Suppressor macrophage treated with lipopolysaccharide for 4 hours (primary cell): ENCODE measurements at regions not wholly inside any gene's neighbourhood (a gene's known extent, or its start where the extent isn't known, plus 50 kb on each side); places are given as distances from the start of the nearest gene placed in this dataset.

Experiments
- DNase-seq: peaks from one replicate; pipeline ENCODE4 v3.0.0-alpha.2; 2020

DNA sequence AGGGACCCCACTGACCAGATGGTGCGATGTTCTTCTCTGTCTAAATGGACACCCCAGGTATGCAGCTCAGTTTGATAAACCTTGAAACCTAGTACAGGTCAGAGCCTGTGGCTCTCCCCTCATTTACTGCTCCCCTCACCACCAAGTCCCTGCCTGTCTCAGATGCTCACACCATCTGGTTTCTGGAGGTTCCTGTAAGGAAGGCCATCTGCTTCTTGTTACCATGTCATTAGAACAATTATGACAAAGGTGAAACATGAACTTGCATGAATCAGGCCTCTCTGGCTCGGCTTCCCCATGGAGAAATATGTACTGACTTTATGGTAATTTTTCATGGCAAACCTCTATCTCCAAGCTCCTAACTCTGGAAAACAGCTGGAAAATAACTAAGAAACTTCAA, 965.7 kb downstream of the UQCRFS1 start:
- DNase-seq = no peak

DNA sequence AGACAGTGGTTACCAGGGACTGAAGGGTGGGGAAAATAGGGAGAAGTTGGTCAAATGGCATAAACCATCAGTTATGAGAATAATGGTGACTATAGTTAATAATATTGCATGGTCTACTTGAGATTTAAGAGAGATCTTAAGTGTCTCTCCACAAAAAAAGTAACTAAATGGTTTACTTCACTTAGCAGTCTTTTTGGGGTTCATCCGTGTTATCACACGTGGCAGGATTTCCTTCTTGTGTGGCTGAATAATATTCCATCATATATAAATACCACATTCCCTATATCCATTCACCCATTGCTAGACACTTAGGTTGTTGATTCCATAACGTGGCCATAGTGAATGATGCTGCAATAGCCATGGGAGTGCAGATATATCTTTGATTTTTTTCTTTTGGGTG, 967.0 kb downstream of the UQCRFS1 start:
- DNase-seq = no peak

DNA sequence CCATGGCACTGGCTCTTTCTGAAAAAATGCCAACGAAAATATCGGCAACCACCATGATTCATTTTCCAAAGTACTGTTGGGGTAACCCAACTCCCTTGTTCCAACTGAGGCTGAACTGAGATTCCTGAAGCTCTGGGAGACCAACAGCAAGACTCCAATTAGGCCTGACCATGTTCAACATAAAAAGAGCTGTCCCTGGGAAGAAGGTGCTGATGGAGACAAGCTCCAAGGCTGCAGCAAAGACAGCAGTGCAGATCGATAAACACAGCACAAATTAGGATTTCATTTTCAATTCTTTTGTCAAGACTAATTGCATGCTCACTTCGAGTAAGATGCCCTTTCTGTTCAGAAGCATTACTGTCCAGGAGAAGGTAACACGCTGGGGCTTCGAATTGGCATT, 968.0 kb downstream of the UQCRFS1 start:
- no peak for DNase-seq

DNA sequence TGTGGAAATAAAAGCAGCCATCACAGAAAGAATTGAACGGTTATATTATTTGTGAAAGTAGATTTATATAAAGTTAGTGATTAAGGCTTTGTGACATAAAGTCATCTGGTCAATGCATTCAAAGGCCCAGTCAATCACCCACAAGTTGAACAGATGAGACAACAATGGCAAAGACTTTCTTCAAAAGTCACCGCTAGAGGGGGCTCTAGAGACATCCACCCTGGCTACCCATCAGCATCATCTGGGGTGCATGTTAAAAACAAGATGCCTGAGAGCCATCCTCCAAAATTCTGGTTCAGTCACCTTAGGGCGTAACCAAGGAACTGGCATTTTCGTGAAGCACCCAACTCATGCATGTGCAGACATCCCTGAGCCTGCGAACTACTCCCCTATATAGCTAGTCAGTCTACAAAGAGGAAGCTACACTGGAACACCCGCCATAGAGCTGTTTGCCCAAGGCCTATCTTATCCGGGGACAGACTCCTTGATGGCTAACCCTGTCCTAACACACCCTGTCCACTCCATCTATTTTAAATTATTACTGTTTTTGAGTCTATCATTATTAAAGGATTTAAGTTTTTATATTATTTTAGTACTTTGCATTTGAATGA, 970.5 kb downstream of the UQCRFS1 start:
- peak; percentile 35 for DNase-seq

DNA sequence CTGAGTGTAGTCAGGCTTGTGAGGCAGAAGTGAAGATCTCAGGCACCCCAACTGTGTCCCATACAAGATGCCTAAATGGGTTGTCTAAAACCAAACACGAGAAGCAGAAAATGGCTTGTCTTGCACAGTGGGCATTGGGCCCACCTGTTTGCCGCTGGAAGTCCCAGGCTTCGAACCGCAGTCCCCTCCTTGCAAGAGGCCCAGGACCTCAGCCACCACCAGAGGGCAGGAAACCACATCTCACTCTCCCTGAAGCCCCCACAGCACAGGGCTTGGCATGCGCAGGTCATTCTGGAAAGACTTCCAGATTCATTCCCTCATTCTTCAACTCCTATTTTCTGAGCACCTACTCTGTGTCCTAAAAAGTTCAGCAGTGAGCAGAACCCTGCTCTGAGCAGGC, 973.7 kb downstream of the UQCRFS1 start:
- DNase-seq = no peak

DNA sequence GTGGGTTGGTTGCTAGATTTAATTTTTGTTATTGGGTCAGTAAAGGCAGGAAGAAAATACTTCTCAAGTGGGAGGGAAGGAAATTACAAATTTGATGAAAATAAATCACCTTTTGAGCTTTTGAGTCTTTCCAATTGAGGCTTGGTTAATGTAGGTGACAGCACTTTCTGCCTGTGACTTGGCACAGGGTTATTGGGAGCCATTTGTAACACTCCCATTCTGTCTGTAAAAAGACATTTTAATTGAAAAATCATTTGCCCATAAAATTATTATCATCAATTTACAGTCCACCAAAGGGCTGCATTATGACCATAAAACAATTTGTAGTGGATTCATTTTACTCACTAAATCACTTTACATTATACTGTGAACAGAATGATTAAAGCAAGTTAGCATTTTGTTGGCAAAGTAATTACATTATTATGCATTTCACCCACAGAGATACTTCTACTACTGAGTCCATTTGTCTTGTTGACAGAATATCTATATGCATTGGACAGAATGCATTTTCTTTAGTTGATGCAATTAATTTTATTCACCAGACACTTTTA, 974.6 kb downstream of the UQCRFS1 start:
- DNase-seq = no peak

DNA sequence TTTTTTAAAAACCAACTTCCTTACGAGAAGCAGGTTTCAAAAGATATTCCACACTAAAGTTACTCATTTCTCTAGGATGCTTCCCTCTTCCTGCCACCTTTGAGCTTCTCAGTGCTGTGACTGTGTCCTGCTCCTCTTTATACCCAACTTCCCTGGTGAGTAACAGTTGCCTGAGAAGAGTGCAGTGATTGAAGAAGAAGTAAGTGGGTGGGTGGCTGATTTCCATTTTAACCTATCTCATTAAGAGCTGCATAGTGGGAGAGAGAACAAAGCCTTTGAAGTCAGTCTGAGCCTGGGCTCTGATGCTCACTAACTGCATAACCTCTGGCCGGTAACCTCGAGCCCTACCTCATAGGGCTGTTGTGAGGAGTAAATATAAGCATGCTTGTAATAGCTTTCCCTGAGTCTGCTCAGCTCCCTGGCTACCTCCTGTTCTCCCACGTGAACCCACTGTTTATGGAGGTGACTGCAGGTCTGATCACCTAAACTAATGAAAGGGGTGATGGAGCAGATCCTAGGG, 977.3 kb downstream of the UQCRFS1 start:
- DNase-seq = no peak

DNA sequence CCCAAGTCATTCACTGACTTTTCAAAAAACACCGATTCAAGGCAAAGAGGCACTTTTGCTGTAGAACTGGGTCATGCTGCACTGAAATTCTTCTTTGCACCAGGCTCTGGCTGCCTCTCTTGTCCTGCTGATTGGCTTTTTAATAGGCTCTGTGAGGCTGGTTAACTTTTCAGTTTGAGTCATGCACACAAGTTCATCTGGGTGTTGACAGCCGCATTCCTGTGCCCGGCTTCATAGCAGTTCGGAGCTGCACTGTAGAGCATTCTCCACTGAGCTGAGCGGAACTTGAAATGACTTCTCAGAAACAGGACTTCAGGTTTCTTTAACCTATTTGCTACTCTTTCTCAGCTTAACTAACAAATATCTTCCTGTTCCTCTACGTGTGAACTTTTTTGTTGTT, 978.3 kb downstream of the UQCRFS1 start:
- DNase-seq = no peak

DNA sequence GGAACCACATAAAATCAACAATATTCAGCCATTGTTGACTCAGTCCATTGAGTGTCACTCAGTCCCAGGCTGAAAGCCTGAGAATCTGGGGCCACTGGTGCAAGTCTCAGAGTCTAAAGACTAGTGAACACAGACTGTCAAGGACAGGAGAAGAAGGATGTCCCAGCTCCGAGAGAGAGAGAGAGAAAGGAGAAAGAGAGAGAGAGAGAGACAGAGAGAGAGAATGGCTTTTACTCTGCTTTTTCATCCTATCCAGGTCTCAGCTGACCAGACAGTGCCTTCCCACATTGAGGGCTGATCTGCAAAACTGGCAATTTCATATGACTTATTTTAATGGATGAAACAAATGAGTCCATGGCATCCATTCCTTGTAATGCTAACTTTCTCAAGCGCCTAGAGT, 984.1 kb downstream of the UQCRFS1 start:
- DNase-seq = no peak

DNA sequence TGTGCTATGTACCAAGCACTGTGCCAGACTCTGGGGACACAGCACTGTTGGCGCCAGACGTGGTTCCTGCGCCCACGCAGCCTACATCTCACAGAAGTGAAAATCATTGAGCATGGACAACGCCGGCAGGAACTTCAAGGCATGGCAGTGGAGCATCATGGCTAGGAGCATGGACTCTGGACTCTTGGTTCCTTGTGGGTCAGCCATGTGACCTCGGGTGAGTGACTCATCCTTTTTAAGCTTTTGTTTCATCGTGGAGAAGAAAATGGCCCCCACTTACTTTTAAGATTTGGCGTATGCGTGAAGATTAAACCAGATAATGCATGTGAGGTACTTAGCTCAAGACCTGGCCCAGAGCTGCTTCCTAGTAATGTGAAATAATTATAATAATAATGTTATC, 988.5 kb downstream of the UQCRFS1 start:
- DNase-seq = no peak

DNA sequence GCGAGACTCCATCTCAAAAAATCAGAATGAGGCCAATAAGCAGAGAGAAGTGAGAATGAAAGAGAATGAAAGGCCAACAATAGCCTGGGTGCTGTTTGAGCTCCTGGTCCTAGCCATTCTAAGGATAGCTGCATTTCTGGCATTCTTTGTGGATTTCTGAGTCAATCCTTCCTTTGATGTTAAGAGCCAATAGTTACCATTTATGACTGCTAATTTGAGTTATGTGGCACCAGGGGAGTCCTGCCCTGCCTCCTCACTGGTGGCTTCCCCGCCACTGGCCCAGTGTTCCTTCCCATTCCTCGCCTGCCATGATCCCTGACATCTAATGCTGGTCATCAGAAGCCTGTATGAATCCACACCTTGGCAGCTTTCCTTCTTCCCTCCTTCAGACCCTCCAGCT, 991.2 kb downstream of the UQCRFS1 start:
- no peak for DNase-seq

DNA sequence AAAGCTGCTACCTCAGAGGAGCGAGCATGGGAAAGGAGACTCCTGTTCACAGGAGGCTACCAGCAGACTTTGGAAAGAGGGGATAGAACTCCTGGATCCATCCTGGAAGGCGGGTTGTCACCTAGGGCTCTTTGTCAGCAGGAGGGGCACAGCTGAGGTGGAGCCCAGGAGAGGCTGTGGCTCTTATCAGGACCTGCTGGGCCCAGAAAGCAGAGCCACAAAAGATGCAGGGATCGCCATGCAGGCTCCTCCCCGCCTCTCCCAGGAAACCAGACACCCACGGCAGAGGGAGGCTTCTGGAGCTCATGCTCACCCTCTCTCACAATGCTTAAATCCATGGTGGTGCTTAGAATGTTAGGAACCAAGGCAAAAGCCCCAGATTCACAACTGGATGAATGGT, 994.2 kb downstream of the UQCRFS1 start:
- no peak for DNase-seq

DNA sequence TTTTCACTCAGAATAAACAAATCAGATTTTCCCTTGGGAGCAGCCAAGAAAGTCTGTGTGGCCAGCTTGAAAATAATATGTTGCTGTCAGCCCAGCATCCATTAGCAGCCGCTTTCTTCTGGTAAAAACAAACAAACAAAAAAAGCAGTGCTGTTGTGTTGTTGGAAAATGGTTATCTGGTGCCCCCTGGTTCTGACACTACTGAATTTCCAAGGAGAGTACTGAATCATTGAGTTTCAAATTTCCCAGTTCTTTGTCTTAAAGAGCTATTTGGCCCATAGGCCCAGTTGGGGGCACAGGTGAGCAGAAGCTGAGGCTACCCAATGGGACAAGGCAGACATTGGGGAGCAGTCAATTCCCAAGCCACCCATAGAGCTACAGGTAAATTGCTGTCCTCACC, 995.9 kb downstream of the UQCRFS1 start:
- DNase-seq = no peak

DNA sequence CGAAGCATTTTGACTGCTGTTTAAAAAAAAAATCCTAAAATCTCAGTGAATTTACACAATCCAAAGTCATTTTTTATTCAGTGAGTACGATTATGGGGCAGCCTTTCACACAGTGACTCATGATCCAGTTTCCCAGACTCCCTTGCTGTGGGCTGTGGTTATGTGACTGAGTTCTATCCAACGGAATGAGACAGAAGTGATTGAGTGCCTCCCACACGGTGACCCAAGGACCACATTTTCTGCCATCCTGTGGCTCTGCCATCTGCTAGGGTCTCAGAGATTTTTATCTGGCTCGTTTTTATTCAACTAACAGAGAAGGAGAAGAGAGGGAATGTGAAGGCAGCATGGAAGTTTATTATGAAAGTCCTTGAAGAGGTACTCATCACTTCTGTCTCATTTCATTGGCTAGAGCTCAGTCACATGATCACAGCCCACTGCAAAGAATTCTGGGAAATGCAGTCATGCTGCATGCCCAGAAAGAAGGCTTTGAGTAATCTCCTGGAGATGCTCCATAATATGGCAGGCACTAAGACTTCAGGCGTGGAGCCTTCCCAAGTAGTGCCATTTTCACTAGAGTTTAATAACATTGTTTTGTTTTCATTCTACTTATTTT, 999.4 kb downstream of the UQCRFS1 start:
- no peak for DNase-seq

DNA sequence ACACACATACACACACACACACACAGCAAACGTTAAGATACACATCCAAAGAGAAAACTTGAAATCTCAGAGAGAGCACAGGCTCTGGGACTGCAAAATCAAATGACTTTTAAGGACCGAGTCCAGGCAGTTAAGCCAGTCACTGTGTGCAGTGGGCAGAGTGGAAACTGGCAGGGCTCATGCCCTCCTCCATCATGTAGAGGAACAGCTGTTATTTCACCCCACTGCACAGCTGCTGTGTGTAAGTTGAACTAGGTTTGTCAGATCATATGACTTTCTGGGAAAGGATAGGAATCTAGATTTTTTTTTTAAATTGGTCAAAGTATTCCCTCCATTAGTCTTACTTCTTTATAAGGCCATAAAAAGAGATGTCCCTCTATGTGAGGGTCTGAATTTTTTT, 1002.1 kb downstream of the UQCRFS1 start:
- DNase-seq = no peak

DNA sequence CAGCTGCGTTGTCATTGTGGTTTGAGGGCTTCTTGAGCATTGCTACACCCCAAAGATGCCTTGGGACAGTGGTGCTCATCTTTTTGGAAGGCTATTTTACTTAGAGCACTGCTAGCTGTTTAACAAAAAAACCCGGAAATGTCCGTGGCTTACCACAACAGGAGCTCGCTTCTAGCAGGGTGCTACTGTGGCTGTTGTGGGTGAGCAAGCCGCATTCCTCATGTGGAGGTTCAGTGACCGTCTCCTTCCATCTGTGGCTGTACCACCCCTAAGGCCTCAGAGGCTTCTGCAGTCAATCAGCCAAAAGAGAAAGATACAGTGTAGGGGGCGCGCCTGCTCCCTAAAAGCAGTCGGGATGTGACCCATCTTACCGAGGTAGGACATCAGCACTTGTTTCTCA, 1004.2 kb downstream of the UQCRFS1 start:
- no peak for DNase-seq

DNA sequence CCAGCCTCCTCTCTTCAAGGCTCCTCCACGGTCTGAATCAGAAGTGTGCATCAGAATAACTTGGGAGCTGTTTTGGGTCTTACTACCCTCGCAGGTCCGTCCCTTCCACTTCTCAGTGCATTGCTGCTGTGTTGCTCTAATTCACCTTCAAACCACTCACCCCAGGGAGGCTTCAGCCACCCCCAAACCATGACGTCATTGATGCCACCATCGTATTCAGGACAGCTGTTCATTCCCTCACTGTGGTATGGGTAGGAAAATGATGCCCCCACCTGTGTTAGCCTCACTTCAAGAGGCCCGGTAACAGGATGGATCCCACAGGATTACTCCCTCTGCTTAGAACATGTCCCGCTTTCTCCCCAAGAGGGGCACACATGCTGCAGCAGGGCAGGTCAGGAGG, 1005.7 kb downstream of the UQCRFS1 start:
- DNase-seq = no peak

DNA sequence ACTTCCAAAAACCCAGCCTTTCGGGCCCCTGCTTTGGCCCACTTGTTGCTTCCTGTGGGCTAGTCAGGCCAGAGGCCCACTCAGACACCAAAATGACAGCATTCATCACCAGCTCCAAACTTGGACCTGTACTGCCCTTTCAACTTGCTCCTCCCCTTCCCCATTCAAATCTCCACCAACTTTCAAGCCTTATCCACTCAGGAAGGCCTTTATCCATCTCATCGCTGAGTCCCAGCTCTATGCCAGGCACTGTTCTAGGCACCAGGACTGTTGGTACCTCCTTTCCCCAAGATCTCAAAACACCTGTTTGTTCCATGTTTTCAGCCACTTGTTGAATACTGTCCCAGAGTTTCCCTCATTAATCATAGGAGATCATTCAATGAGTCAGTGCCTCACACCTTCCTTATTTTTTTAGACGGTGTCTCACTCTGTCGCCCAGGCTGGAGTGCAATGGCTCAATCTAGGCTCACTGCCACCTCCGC, 1011.4 kb downstream of the UQCRFS1 start:
- DNase-seq = no peak

DNA sequence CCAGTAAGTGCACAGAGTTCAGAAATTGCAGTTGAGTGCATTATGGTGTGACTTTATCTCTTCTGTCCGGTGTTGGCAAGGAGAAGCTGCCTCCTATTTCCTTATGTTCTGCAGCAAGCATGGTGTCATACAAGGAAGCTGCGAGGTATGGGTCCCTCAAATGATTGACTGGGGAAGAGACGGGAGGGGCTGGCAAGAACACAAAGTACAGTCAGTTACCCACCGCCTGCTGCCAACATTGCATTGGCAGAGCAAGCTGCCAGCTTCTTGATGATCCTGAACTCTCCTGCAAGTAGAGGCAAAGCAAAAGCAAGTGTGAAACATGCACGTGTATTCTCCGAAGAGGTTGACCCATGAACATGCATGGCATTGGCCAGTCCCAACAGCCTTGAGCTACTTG, 1013.6 kb downstream of the UQCRFS1 start:
- DNase-seq = no peak

DNA sequence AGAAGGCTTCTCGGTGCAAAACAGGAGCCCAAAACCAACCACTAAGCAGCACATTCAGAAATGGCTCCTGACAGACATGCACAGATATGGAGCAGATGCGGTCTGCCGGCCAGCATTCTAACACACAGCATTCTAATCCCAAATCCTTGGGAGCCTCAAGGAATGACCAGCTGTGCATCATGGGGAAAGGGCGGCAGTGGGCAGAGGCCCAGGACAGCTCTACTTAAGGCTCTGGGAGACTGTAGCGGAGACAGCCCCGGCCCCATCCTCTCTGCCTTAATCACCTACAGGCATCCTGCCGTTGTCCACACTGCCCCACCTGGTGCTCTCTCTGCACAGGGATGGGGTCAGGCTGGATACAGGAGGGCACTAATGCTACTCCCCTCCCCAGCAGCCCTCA, 1016.0 kb downstream of the UQCRFS1 start:
- DNase-seq = no peak

DNA sequence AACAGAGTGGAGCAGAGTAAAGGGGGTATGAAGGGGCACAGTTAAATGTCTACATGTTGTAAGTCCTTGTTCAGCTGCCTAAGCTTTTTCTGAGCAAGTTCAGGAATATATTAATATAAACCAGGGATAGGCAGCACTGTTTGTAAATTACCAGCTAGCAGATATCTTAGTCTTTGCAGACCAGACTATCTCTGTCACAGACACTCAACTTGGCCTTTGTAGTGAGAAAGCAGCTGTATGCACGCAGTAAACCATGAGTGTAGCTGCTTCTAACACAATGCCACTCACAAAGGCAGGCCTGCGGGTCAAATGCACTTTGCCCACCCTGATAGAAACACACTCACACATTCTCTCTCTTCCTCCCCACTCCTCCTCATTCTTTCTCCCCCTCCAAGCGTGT, 1016.9 kb downstream of the UQCRFS1 start:
- no peak for DNase-seq

DNA sequence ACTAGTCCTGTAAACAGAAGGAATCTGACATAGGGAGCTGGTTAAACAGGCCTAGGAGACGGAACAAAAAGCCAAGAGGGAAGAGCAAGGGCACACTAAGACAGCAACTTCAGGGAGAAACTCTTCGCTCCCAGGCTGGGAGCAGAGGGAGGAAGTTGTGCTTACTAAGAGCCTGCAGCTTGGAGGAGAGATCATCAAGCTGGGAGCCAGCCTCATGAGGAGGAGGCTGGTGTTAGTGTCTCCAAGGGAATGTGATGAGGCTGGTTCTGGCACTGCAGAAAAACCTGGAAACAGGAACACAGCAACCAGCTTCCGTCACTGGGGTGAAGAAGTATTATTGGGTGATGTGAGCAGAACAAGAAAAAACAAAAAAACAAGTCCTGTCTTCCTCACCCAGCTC, 1027.3 kb downstream of the UQCRFS1 start:
- no peak for DNase-seq

DNA sequence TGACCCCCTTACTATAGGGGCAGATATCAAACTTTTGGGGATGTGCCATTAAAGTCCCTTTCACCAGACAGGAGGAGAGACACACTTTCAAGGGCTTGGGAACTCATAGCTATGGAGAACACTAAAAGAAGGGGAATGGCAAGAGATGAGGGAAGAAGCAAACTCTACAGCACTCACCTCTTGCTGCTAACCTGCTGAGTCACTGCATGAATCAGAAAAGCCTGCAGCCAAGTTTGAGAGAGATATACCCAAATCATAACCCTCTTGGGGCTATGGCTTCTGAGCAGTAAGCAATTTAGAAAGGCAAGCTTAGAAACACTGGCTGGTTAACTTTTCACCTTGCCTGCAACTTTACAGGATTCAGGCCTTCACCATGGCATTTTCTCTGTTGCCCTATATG, 1028.0 kb downstream of the UQCRFS1 start:
- DNase-seq = no peak

DNA sequence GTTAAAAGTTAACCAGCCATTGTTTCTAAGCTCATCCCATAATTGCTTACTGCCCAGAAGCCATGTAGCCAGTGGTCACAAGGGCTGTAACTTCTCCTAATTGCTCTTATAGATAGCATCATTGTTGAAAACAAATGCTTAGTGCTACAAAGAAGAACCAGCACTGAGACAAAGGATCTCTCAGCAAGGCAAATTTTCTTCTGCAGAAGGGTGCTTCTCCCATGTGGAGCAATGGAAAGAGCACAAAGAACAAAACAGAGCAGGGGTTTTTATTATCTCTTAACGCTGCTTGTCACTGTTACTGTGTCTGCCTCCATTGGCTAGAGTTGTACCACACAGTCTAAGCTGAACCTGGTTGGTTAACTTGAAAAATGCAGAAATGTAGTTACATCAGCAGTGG, 1036.8 kb downstream of the UQCRFS1 start:
- DNase-seq = no peak

DNA sequence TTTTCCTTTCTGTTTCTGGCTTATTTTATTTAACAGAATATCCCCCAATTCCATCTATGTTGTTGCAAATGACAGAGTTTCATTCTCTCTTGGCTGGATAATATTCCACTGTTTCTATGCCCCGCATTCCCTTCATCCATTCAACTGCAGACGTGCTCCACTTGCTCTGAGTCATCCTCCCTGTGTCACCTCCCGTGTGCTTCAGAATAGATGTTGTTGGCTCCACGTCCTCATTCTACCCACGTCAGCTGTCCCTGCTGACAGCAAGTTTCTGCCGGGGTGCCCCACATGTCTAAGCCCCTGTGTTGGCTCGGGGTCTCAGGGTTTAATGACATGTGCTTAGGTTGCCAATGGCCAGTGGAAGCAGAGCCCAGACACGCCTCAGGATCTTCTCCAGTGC, 1041.0 kb downstream of the UQCRFS1 start:
- no peak for DNase-seq
